ENCODE measurements at regions not wholly inside any gene's neighbourhood (a gene's known extent, or its start where the extent isn't known, plus 50 kb on each side); places are given as distances from the start of the nearest gene placed in this dataset.

GRCh38 chr6:126432564-126432963, 92.6 kb downstream of the CENPW start:
- no peak for TF ChIP-seq PKNOX1 (IDR thresholded peaks at IDR 0.05)
- TF ChIP-seq FOXA1 (IDR thresholded peaks at IDR 0.05), result no peak
- TF ChIP-seq SUZ12 (IDR thresholded peaks at IDR 0.05), result no peak
- no peak for TF ChIP-seq FOXK2 (IDR thresholded peaks at IDR 0.05)
- TF ChIP-seq HDGF (IDR thresholded peaks at IDR 0.05; ENCODE audit: borderline replicate concordance), result no peak
- TF ChIP-seq SP1 (IDR thresholded peaks at IDR 0.05), result no peak

Measured in HEK293T (cell line).